ENCODE measurements at regions not wholly inside any gene's neighbourhood (a gene's known extent, or its start where the extent isn't known, plus 50 kb on each side); places are given as distances from the start of the nearest gene placed in this dataset.
A peak's percentile ranks its signal among the peaks of the same experiment; 100 is the strongest.
"Not testable (repeated sequence)": the region's sequence is repeated elsewhere in the genome, so short reads cannot be mapped to it uniquely, and the experiment has no call there.

- H3K27me3 ChIP-seq (ENCODE audit: insufficient read depth, low read length), result peaks cover 7% of the 10 kb centered on the region
- H3K4me1 ChIP-seq (ENCODE audit: control insufficient read depth, insufficient read depth, low read length, unreplicated experiment), result peaks cover 4% of the 10 kb centered on the region
- H3K36me3 ChIP-seq (ENCODE audit: insufficient read depth, low read length), result no peaks in the 10 kb centered on the region
- no peak overlapping the region for H3K27ac ChIP-seq (ENCODE audit: low read depth, low read length)
- no peak overlapping the region for H2AFZ ChIP-seq (ENCODE audit: low read length, unreplicated experiment)
- no peaks in the 10 kb centered on the region for H3K79me2 ChIP-seq (ENCODE audit: control insufficient read depth, insufficient read depth, low read length, unreplicated experiment)
- H3K4me3 ChIP-seq (ENCODE audit: low read depth, low read length), result no peak overlapping the region
Measured at GRCh38 chr11:109677876-109678275, 255.9 kb downstream of the C11orf87 start.

- Histone ChIP-seq H3K4me3 (ENCODE audit: low read depth, low read length) (no peak overlapping the region), H3K27ac (ENCODE audit: low read depth, low read length) (no peak overlapping the region), H3K79me2 (ENCODE audit: control insufficient read depth, insufficient read depth, low read length, unreplicated experiment) (no peaks in the 10 kb centered on the region), H3K36me3 (ENCODE audit: insufficient read depth, low read length) (no peaks in the 10 kb centered on the region), H2AFZ (ENCODE audit: low read length, unreplicated experiment) (no peak overlapping the region), H3K4me1 (ENCODE audit: control insufficient read depth, insufficient read depth, low read length, unreplicated experiment) (peaks cover 4% of the 10 kb centered on the region), H3K27me3 (ENCODE audit: insufficient read depth, low read length) (no peaks in the 10 kb centered on the region)
Measured at GRCh38 chr11:109680127-109680526, 258.1 kb downstream of the C11orf87 start.

GRCh38 chr11:109682788-109683187, 260.8 kb downstream of the C11orf87 start:
- H3K27ac ChIP-seq (ENCODE audit: low read depth, low read length); H2AFZ ChIP-seq (ENCODE audit: low read length, unreplicated experiment); H3K4me1 ChIP-seq (ENCODE audit: control insufficient read depth, insufficient read depth, low read length, unreplicated experiment); H3K27me3 ChIP-seq (ENCODE audit: insufficient read depth, low read length); H3K36me3 ChIP-seq (ENCODE audit: insufficient read depth, low read length); H3K79me2 ChIP-seq (ENCODE audit: control insufficient read depth, insufficient read depth, low read length, unreplicated experiment); H3K4me3 ChIP-seq (ENCODE audit: low read depth, low read length): not testable (repeated sequence)

- Histone ChIP-seq H3K36me3 (ENCODE audit: insufficient read depth, low read length) (no peaks in the 10 kb centered on the region; the same call in 1 of the 2 replicates), H3K79me2 (ENCODE audit: control insufficient read depth, insufficient read depth, low read length, unreplicated experiment) (no peaks in the 10 kb centered on the region), H3K4me3 (ENCODE audit: low read depth, low read length) (no peak overlapping the region), H3K27ac (ENCODE audit: low read depth, low read length) (peak overlapping the region; percentile 76), H3K27me3 (ENCODE audit: insufficient read depth, low read length) (no peaks in the 10 kb centered on the region), H2AFZ (ENCODE audit: low read length, unreplicated experiment) (no peak overlapping the region), H3K4me1 (ENCODE audit: control insufficient read depth, insufficient read depth, low read length, unreplicated experiment) (peaks cover 6% of the 10 kb centered on the region)
Measured at GRCh38 chr11:109695696-109696095, 273.7 kb downstream of the C11orf87 start.

- Histone ChIP-seq H3K27ac (ENCODE audit: low read depth, low read length) (peak overlapping the region; percentile 76), H3K27me3 (ENCODE audit: insufficient read depth, low read length) (no peaks in the 10 kb centered on the region), H3K79me2 (ENCODE audit: control insufficient read depth, insufficient read depth, low read length, unreplicated experiment) (no peaks in the 10 kb centered on the region), H3K36me3 (ENCODE audit: insufficient read depth, low read length) (no peaks in the 10 kb centered on the region; the same call in 1 of the 2 replicates), H3K4me1 (ENCODE audit: control insufficient read depth, insufficient read depth, low read length, unreplicated experiment) (peaks cover 6% of the 10 kb centered on the region), H3K4me3 (ENCODE audit: low read depth, low read length) (peak overlapping the region; percentile 19; the same call in 1 of the 2 replicates), H2AFZ (ENCODE audit: low read length, unreplicated experiment) (no peak overlapping the region)
Measured at GRCh38 chr11:109696191-109696897, 274.4 kb downstream of the C11orf87 start.

GRCh38 chr11:109697140-109697843, 275.3 kb downstream of the C11orf87 start:
- no peak overlapping the region for H2AFZ ChIP-seq (ENCODE audit: low read length, unreplicated experiment)
- peaks cover 6% of the 10 kb centered on the region for H3K4me1 ChIP-seq (ENCODE audit: control insufficient read depth, insufficient read depth, low read length, unreplicated experiment)
- 0 out of 2 replicates have a peak overlapping the region, but pooled peaks have one; percentile 47 for H3K27ac ChIP-seq (ENCODE audit: low read depth, low read length)
- no peaks in the 10 kb centered on the region; the same call in 1 of the 2 replicates for H3K36me3 ChIP-seq (ENCODE audit: insufficient read depth, low read length)
- H3K79me2 ChIP-seq (ENCODE audit: control insufficient read depth, insufficient read depth, low read length, unreplicated experiment), result no peaks in the 10 kb centered on the region
- H3K27me3 ChIP-seq (ENCODE audit: insufficient read depth, low read length), result no peaks in the 10 kb centered on the region
- no peak overlapping the region for H3K4me3 ChIP-seq (ENCODE audit: low read depth, low read length)

- H3K4me3 ChIP-seq (ENCODE audit: low read depth, low read length), result no peak overlapping the region
- no peak overlapping the region for H2AFZ ChIP-seq (ENCODE audit: low read length, unreplicated experiment)
- H3K27me3 ChIP-seq (ENCODE audit: insufficient read depth, low read length), result no peaks in the 10 kb centered on the region
- no peaks in the 10 kb centered on the region; the same call in 1 of the 2 replicates for H3K36me3 ChIP-seq (ENCODE audit: insufficient read depth, low read length)
- no peaks in the 10 kb centered on the region for H3K79me2 ChIP-seq (ENCODE audit: control insufficient read depth, insufficient read depth, low read length, unreplicated experiment)
- no peak overlapping the region for H3K27ac ChIP-seq (ENCODE audit: low read depth, low read length)
- peaks cover 6% of the 10 kb centered on the region for H3K4me1 ChIP-seq (ENCODE audit: control insufficient read depth, insufficient read depth, low read length, unreplicated experiment)
Measured at GRCh38 chr11:109698237-109698636, 276.2 kb downstream of the C11orf87 start.

- no peak overlapping the region for H3K27ac ChIP-seq (ENCODE audit: low read depth, low read length)
- H3K27me3 ChIP-seq (ENCODE audit: insufficient read depth, low read length), result no peaks in the 10 kb centered on the region
- no peaks in the 10 kb centered on the region for H3K79me2 ChIP-seq (ENCODE audit: control insufficient read depth, insufficient read depth, low read length, unreplicated experiment)
- H2AFZ ChIP-seq (ENCODE audit: low read length, unreplicated experiment), result no peak overlapping the region
- no peak overlapping the region for H3K4me3 ChIP-seq (ENCODE audit: low read depth, low read length)
- H3K36me3 ChIP-seq (ENCODE audit: insufficient read depth, low read length), result no peaks in the 10 kb centered on the region
- no peaks in the 10 kb centered on the region for H3K4me1 ChIP-seq (ENCODE audit: control insufficient read depth, insufficient read depth, low read length, unreplicated experiment)
Measured at GRCh38 chr11:109704432-109704831, 282.4 kb downstream of the C11orf87 start.

- Histone ChIP-seq H3K27ac (ENCODE audit: low read depth, low read length) (no peak overlapping the region), H3K79me2 (ENCODE audit: control insufficient read depth, insufficient read depth, low read length, unreplicated experiment) (no peaks in the 10 kb centered on the region)
Measured at GRCh38 chr11:109706945-109707344, 285.0 kb downstream of the C11orf87 start.

GRCh38 chr11:109707411-109707810, 285.4 kb downstream of the C11orf87 start:
- 0 out of 2 replicates have a peak, but pooled peaks cover 7% of the 10 kb centered on the region for H3K27me3 ChIP-seq (ENCODE audit: insufficient read depth, low read length)
- H2AFZ ChIP-seq (ENCODE audit: low read length, unreplicated experiment), result no peak overlapping the region
- no peak overlapping the region for H3K27ac ChIP-seq (ENCODE audit: low read depth, low read length)
- no peaks in the 10 kb centered on the region for H3K4me1 ChIP-seq (ENCODE audit: control insufficient read depth, insufficient read depth, low read length, unreplicated experiment)
- no peak overlapping the region for H3K4me3 ChIP-seq (ENCODE audit: low read depth, low read length)
- H3K36me3 ChIP-seq (ENCODE audit: insufficient read depth, low read length), result no peaks in the 10 kb centered on the region
- no peaks in the 10 kb centered on the region for H3K79me2 ChIP-seq (ENCODE audit: control insufficient read depth, insufficient read depth, low read length, unreplicated experiment)

More at GRCh38 chr11:109706945-109707344, 285.0 kb downstream of the C11orf87 start:
- Histone ChIP-seq H2AFZ (ENCODE audit: low read length, unreplicated experiment) (no peak overlapping the region), H3K36me3 (ENCODE audit: insufficient read depth, low read length) (no peaks in the 10 kb centered on the region), H3K27me3 (ENCODE audit: insufficient read depth, low read length) (0 out of 2 replicates have a peak, but pooled peaks cover 7% of the 10 kb centered on the region), H3K4me3 (ENCODE audit: low read depth, low read length) (no peak overlapping the region), H3K4me1 (ENCODE audit: control insufficient read depth, insufficient read depth, low read length, unreplicated experiment) (no peaks in the 10 kb centered on the region)

Measured in ACC112 (cell line).